ENCODE measurements at regions not wholly inside any gene's neighbourhood (a gene's known extent, or its start where the extent isn't known, plus 50 kb on each side); places are given as distances from the start of the nearest gene placed in this dataset.

- TF ChIP-seq, protein P1, sequence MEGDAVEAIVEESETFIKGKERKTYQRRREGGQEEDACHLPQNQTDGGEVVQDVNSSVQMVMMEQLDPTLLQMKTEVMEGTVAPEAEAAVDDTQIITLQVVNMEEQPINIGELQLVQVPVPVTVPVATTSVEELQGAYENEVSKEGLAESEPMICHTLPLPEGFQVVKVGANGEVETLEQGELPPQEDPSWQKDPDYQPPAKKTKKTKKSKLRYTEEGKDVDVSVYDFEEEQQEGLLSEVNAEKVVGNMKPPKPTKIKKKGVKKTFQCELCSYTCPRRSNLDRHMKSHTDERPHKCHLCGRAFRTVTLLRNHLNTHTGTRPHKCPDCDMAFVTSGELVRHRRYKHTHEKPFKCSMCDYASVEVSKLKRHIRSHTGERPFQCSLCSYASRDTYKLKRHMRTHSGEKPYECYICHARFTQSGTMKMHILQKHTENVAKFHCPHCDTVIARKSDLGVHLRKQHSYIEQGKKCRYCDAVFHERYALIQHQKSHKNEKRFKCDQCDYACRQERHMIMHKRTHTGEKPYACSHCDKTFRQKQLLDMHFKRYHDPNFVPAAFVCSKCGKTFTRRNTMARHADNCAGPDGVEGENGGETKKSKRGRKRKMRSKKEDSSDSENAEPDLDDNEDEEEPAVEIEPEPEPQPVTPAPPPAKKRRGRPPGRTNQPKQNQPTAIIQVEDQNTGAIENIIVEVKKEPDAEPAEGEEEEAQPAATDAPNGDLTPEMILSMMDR (IDR thresholded peaks at IDR 0.05) = no peak
- TF ChIP-seq POLR2A (IDR thresholded peaks at IDR 0.05) = no peak
- Histone ChIP-seq H3K4me3 (no peak overlapping the region), H3K9me3 (no peaks in the 10 kb centered on the region), H3K27me3 (no peaks in the 10 kb centered on the region), H3K4me1 (no peaks in the 10 kb centered on the region), H3K27ac (no peak overlapping the region), H3K36me3 (no peaks in the 10 kb centered on the region)
- intact Hi-C loops (cut with DNase I; ENCODE audit: low total_unique reads) = no loop called here
- DNase-seq = no peak
These were observed 540.0 kb upstream of the SALL1 start for GRCh38 chr16:51691109-51691508.

GRCh38 chr16:51685498-51685897, 534.4 kb upstream of the SALL1 start:
- Histone ChIP-seq H3K4me3 (no peak overlapping the region), H3K27ac (no peak overlapping the region), H3K27me3 (no peaks in the 10 kb centered on the region), H3K9me3 (no peaks in the 10 kb centered on the region), H3K4me1 (no peaks in the 10 kb centered on the region), H3K36me3 (no peaks in the 10 kb centered on the region)
- DNase-seq = no peak
- TF ChIP-seq POLR2A (IDR thresholded peaks at IDR 0.05) = no peak
- TF ChIP-seq, protein P1 (IDR thresholded peaks at IDR 0.05) = no peak
- intact Hi-C loops (cut with DNase I; ENCODE audit: low total_unique reads) = no loop called here

- Histone ChIP-seq H3K27ac (no peak overlapping the region), H3K9me3 (no peaks in the 10 kb centered on the region), H3K4me3 (no peak overlapping the region), H3K27me3 (no peaks in the 10 kb centered on the region), H3K36me3 (no peaks in the 10 kb centered on the region), H3K4me1 (no peaks in the 10 kb centered on the region)
- DNase-seq = no peak
- intact Hi-C loops (cut with DNase I; ENCODE audit: low total_unique reads) = no loop called here
- TF ChIP-seq, protein P1 (IDR thresholded peaks at IDR 0.05) = no peak
- no peak for TF ChIP-seq POLR2A (IDR thresholded peaks at IDR 0.05)
These were observed 532.8 kb upstream of the SALL1 start for GRCh38 chr16:51683882-51684281.

DNA sequence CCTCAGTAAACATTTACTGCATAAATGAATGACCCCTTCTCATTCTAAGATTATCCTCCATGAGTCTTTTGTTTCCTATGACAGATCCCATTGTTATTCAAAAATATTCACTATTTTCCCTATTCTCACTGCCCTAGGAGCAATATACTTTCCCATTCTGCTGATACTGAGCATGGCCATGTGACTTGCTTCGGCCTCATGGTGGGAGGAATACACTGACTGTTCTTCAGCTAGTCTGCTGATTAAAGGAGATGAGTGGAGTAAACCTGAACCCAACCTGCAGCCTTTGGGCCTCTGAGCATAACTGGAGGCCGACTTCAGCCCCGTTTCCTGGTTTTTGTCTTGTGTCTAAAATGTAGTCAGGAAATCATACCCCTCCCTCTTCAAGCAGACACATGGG, 531.8 kb upstream of the SALL1 start:
- TF ChIP-seq POLR2A (IDR thresholded peaks at IDR 0.05) = no peak
- TF ChIP-seq, protein P1 (IDR thresholded peaks at IDR 0.05) = no peak
- H3K27me3 ChIP-seq = no peaks in the 10 kb centered on the region
- no peaks in the 10 kb centered on the region for H3K36me3 ChIP-seq
- H3K4me3 ChIP-seq = no peak overlapping the region
- H3K9me3 ChIP-seq = no peaks in the 10 kb centered on the region
- H3K27ac ChIP-seq = no peak overlapping the region
- no peak for DNase-seq
- H3K4me1 ChIP-seq = no peaks in the 10 kb centered on the region
- intact Hi-C loops (cut with DNase I; ENCODE audit: low total_unique reads) = no loop called here

DNA sequence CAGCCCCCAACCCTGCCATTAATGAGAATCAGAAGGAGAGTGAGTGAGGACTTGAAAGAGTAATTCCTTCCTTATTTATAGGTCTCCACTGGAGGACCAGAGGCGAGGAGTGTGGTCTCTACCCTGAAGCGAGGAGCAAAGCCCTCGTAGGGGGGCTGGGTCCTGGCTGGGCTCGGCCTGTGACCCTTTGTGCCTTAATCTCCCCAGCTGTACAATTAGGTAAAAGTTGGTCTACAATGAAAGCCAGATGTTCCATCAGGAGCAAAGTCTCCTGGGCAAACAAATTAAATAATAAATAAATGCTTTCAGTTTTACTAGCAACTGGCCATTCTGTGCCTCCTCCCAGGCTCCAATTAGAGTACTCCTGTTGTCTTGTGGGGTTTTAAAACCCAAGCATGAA, 523.5 kb upstream of the SALL1 start:
- no peaks in the 10 kb centered on the region for H3K9me3 ChIP-seq
- no peaks in the 10 kb centered on the region for H3K27me3 ChIP-seq
- H3K4me1 ChIP-seq = no peaks in the 10 kb centered on the region
- no peaks in the 10 kb centered on the region for H3K36me3 ChIP-seq
- intact Hi-C loops (cut with DNase I; ENCODE audit: low total_unique reads) = no loop called here
- H3K27ac ChIP-seq = no peak overlapping the region
- H3K4me3 ChIP-seq = no peak overlapping the region
- no peak for DNase-seq
- no peak for TF ChIP-seq POLR2A (IDR thresholded peaks at IDR 0.05)
- TF ChIP-seq, protein P1 (IDR thresholded peaks at IDR 0.05) = no peak

All from uterus (tissue), 3 donors.